ENCODE measurements at regions not wholly inside any gene's neighbourhood (a gene's known extent, or its start where the extent isn't known, plus 50 kb on each side); places are given as distances from the start of the nearest gene placed in this dataset.

GRCh38 chr21:31396399-31396798, 52.3 kb upstream of the TIAM1 start:
- H3K9me1 ChIP-seq (replicated peaks; ENCODE audit: control insufficient read depth, extremely low read depth, insufficient read depth, low read length) = no peaks in the 10 kb centered on the region
- H3K4me1 ChIP-seq (ENCODE audit: control insufficient read depth, extremely low read depth, insufficient read depth, low read length) = no peaks in the 10 kb centered on the region
- BruUV-seq (replicated peaks) = no TSS peak
- H3K9me3 ChIP-seq (replicated peaks; ENCODE audit: control insufficient read depth, insufficient read depth, low read length) = no peaks in the 10 kb centered on the region
- intact Hi-C loops (cut with micrococcal nuclease) (no loop called here), dilution Hi-C loops (cut with MboI; ENCODE audit: extremely low pct_ligation_motif_present, low sequenced_read_pairs) (no loop called here)
- no peaks in the 10 kb centered on the region for H3K27me3 ChIP-seq (ENCODE audit: control insufficient read depth in 2 of 2, insufficient read depth in 2 of 2, low read length in 2 of 2)
- no peak for TF ChIP-seq FOS (IDR thresholded peaks at IDR 0.05; ENCODE audit: borderline replicate concordance, insufficient read depth, low read length)
- no peak for TF ChIP-seq EZH2 (IDR thresholded peaks at IDR 0.05; ENCODE audit: borderline replicate concordance, low read depth, low read length, severe bottlenecking)
- no peak for TF ChIP-seq JUN (IDR thresholded peaks at IDR 0.05; ENCODE audit: borderline replicate concordance, insufficient read depth, insufficient read length, low read depth)
- TF ChIP-seq CTCF (IDR thresholded peaks at IDR 0.05; ENCODE audit: extremely low read depth in 1 of 2, insufficient read depth in 1 of 2, low read depth in 1 of 2, low read length in 2 of 2) = no peak
- TF ChIP-seq MAX (IDR thresholded peaks at IDR 0.05; ENCODE audit: insufficient read depth, insufficient read length) = no peak
- no peak for TF ChIP-seq POLR2AphosphoS5 (IDR thresholded peaks at IDR 0.05; ENCODE audit: insufficient read depth, low read depth, low read length)
- no peak for TF ChIP-seq GATA2 (IDR thresholded peaks at IDR 0.05; ENCODE audit: insufficient read depth, insufficient read length, low read depth, low read length)
- no peak for TF ChIP-seq MYC (IDR thresholded peaks at IDR 0.05; ENCODE audit: low read depth, low read length)
- no peak for TF ChIP-seq POLR2A (IDR thresholded peaks at IDR 0.05; ENCODE audit: low read depth, low read length)
- no peaks in the 10 kb centered on the region for H4K20me1 ChIP-seq (replicated peaks; ENCODE audit: control insufficient read depth, extremely low read depth, insufficient read depth, low read length)
- DNase-seq (ENCODE audit: low read depth, low spot score) = no peak
- H3K4me2 ChIP-seq (ENCODE audit: insufficient read depth, low read length) = no peak overlapping the region
- no peak overlapping the region for H3K4me3 ChIP-seq (replicated peaks in 1 of 3; ENCODE audit: insufficient read depth in 1 of 3, low read depth in 1 of 3, low read length in 3 of 3)
- H3K9ac ChIP-seq (replicated peaks; ENCODE audit: extremely low read depth, insufficient read depth, low read length) = no peak overlapping the region
- no peak for FAIRE-seq
- ChIA-PET CTCF (no interaction called here), POLR2A (no interaction called here)
- H2AFZ ChIP-seq (ENCODE audit: low read depth, low read length) = no peak overlapping the region
- H3K27ac ChIP-seq (ENCODE audit: insufficient read depth, low read depth, low read length) = no peak overlapping the region
- no peaks in the 10 kb centered on the region for H3K79me2 ChIP-seq (ENCODE audit: control insufficient read depth, insufficient read depth, low read length)
- no peaks in the 10 kb centered on the region for H3K36me3 ChIP-seq (ENCODE audit: control insufficient read depth in 2 of 2, extremely low read depth in 1 of 2, insufficient read depth in 2 of 2, low read length in 2 of 2)
